NCI-H510A treated with DMSO at 0.1 percent for 48 hours (cell line): ENCODE measurements at regions not wholly inside any gene's neighbourhood (a gene's known extent, or its start where the extent isn't known, plus 50 kb on each side); places are given as distances from the start of the nearest gene placed in this dataset.
"Not testable (repeated sequence)": the region's sequence is repeated elsewhere in the genome, so short reads cannot be mapped to it uniquely, and the experiment has no call there.

ENCODE experiments used
- DNase-seq: peaks from one replicate; lab custom pipeline; 2025; lab: John Stamatoyannopoulos, UW

DNA sequence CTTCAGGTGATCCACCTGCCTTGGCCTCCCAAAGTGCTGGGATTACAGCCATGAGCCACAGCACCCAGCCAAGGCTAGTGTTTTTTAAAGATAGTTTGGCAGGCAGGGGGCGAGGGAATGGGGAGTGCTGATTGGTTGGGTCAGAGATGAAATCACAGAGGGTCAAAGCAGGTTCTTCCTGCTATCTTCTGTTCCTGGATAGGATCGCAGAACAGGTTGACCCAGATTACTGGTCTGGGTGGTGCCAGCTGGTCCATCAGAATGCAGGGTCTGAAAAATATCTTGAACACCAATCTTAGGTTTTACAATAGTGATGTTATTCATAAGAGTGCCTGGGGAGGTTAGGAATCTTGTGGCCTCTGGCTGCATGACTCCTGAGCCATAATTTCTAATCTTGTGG is 272.2 kb downstream of the CD83 start:
- not testable (repeated sequence) for DNase-seq

DNA sequence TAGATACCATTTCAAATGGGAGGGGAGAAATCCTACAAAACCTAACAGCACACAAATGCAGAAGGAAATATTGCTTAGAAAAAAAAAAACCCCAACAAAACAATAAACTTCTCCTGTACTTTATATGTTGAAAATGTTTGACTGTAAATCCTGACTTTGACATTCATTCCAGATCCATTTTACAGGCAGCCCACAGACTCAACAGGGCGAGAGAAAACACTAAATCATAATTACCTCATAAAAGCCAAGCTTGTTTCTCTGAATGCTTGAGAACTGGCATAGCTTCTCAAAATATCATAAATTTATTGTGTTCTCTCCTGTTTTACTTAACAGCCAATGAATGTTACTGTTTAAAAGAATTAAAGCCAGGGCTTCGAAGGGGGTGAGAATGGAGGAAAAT is 273.2 kb downstream of the CD83 start:
- DNase-seq, result no peak

DNA sequence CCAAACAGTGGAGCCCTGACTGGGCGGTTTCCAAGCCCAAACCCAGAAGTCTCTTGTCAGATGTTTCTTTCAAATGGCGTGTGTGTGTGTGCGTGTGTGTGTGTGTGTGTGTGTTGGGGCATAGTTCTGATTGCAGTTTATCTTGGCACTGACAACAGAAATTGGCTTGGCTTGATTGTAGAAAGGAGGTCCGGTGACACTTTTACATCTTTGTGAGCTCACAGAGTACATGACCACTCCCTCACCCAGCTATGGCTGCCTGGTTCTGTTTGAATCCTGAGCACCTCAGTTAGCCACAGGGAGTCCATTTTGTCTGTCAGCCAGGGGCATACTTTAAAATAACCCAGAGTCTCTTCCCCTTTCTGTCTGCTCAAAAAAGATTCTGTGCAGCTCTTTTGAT is 276.3 kb downstream of the CD83 start:
- no peak for DNase-seq

DNA sequence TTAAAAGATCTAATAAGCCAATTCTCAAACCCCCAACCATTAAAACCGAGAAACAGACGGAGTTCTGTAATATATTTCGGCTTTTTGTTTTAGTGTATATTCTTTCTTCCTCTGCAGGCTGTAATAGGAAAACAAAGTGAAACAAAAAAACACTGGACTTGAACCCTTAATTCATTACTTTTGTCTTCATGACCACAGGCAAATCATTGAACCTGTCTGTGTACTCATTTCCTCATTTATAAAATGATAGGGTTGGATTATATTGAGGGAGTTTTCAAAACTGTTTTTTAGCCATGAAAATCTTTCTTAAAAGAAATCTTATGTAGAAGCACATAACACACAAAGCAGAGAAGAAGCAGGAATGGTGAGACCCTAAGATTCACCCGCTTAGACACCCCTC is 278.8 kb downstream of the CD83 start:
- DNase-seq, result no peak

DNA sequence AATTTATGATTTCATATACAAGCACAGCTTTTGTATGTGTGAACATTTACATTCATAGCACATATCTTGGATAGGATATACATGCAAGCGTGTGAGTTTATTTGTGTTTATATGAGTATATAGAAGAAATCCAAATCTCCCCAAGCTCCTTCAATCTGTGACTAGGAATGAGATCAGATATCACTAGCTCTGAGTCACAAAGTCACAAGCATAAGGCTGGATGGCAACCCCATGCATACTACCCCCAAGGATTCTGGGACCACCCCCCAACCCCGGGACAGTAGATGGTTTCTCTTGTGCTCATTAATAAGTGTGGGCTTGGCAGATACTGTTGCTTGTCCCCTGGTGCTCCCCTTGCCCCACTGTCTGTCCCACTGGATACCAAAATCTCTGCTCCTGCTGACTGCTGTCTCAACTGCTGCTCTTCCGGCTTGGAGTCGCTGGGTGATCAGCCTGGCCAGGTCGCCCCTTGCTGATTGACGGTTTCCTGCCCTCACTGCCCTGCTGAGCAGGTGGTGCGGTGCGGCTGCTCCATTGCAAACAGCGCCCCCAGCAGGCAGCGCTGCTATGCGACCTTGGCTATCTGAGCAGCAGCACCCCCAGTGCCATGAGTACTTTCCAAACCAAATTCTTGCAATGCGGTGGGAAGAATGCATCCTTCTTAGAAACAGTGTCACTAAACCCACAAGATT is 279.4 kb downstream of the CD83 start:
- DNase-seq, result no peak

DNA sequence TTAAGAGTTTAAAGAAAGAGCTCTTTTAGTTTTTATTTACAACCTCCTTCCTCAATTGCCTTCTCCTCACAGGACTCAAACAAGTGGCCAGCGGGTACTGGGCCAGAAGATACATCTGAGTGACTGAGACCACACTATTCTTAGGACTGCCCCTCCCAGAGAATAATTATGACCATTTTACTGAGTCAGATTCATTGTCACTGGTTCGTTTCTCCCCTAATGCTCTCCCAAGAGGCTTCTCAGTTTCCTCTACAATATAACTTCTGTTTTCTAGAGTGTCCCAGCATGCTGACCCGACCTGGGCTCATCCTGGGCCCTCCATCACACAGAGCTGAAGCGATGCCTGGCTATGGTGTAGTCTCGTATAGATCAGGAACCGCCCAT is 279.9 kb downstream of the CD83 start:
- DNase-seq, result no peak

DNA sequence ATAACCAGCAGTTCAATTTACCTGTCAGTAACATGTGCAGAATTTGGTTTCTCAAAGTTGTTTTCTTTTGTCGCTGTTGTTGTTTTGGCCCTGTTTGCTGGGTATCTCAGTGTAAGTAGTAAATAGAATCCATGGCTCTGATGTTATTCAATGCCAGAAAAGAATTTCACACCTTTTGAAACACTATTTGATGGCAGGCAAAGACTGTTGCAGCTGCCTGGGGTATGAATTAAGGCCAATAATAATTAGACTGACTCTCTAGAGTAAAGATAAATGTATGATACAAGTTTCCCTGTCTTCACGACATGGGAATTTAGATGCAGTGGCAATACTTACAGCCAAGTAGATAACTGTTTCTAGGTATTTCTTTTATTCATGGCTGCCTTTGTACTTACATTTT is 281.4 kb downstream of the CD83 start:
- no peak for DNase-seq

DNA sequence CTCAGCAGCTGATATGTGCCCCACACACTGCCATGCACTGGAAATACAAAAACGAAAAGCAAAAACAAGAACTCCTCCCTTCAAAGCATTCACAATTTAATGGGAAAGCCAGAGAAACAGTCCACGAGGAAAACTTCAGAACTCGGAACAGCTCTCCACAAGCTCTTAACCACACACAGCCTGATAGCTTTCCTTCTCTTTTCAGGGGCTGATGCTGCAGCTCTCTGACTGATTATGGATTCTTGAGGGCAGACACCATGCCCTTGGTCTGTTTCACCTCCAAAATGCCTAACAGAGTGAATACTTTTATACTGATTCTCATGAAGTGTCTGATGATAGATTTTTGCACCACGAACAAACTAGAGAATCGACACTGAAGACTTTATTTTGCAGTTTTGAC is 282.1 kb downstream of the CD83 start:
- no peak for DNase-seq

DNA sequence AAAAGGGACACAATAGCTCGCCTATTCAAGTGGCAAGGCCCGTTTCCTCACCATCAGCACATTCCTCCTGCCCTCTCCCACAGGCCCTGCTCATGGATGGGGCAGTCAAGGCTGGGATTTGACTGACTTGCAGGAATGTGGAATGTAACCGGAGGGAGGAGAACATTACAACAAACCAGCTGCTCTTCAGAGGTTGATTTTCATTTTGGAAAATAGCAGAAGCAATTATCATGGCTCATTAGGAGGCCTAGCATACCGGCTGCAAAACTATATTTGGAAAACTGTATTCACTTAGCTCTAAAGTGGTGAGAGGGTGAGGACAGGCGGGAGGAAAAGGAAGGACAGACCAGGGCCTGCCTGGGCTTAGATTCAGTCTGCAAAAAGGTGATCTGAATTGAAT is 283.7 kb downstream of the CD83 start:
- no peak for DNase-seq

DNA sequence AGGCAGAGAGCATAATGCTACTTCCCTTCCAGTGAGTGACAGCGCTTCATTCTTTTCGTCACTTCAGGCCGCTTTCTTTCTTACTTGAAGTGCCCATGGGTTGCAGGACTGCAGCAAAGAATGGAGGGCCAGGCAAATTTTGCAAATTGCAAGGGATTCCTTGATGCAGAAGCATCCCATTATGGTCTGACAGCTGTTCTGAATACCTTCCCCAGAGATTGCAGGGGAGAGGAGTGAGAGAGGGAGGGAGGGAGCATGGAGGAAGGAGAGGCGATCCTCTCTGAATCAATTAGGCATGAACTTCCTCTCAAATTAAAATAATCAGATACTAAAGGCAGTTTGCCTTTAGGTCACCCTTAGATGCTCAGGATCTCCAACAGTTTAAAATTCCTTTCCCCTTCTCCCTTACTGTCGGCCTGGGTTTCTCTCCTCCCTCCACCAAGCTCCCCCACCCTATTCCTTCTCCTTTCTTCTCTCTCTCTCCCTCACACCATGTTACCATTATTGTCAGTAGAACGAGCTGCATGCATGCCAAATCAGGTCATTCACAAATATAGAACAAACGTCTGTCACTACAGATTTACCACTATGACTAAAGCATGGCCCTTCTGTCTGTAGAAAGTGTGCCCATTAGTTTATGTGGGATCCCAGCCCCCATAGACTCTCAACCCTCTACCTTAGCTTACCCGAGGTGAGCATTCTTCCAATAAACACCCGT is 289.2 kb downstream of the CD83 start:
- DNase-seq, result no peak

DNA sequence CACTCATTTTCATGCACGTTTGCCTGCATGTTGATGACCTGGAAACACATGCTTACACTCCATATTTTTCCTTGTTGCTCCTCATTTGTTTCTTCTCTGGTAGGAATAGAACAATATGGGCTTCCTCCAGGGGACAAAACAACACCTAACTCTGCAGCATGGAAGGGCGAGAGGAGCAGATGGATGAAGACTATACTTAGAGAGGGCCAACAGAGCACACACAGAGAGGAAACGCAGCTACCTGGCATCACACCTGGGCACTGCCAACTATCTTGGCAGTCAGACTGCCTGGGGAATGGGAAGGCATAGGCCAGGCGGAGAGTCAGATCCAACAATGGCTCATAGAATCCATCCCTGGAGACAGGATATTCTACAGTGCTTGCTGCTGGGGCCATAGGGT is 290.9 kb downstream of the CD83 start:
- DNase-seq, result no peak

DNA sequence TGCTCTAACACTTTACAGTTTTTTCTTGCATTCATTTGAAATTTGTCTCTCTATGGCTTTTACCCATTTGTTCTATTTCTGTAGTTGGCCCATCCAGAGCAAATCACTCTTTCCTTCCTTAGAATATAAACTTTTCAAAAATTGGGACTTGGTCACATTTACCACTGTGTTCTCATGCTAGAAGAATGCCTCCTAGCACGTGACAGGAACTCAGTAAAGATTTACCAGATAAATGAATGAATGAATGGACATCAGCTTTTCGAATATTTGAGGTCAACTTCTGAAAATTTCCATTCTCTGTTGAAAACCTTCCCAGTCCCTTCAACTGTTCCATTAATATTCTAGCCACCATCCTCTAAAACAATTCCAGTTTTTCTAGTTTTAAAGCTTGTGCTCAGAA is 294.5 kb downstream of the CD83 start:
- DNase-seq, result no peak

DNA sequence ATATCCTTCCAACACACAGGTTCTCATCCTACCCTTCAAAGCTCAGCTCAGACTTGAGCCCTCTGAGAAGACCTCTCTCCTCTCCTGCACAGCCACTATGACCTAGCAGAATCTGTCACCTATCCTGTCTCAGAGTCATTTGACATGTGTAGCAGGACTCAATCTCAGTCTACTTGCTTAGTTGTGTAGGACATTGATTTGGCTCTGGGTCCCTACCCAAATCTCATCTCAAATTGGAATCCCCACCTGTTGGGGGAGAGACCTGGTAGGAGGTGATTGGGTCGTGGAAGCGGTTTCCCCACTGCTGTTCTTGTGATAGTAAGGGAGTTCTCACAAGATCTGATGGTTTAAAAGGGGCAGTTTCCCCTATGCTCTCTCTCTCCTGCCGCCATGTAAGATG is 297.9 kb downstream of the CD83 start:
- no peak for DNase-seq

DNA sequence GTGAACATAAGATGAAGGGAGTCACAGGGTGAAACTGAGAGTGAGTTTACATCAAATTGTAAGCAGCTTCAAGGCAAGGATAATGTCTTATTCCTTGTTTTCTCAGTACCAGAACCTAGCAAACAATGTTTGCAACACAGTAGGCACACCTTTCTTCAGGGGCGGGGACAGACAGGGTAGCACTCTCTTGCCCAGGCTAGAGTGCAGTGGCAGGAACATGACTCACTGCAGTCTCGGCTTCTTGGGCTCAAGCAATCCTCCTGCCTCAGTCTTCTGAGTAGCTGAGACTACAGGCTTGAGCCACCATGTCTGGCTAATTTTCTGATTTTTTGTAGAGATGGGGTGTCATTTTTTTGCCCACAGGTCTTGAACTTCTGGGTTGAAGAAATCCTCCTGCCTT is 299.8 kb downstream of the CD83 start:
- DNase-seq, result no peak

DNA sequence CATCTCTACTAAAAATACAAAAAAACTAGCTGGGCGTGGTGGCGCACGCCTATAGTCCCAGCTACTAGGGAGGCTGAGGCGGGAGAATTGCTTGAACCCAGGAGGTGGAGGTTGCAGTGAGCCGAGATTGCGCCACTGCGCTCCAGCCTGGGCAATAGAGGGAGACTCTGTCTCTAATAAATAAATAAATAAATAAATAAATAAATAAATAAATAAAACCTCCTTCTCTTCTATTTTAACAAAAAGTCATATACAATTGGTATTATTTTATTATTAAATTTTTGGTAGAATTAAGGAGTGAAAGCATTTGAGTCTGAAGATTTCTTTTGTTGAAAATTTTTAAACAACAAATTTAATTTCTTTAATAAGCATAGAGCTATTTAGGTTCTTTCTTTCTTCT is 301.7 kb downstream of the CD83 start:
- DNase-seq, result not testable (repeated sequence)

DNA sequence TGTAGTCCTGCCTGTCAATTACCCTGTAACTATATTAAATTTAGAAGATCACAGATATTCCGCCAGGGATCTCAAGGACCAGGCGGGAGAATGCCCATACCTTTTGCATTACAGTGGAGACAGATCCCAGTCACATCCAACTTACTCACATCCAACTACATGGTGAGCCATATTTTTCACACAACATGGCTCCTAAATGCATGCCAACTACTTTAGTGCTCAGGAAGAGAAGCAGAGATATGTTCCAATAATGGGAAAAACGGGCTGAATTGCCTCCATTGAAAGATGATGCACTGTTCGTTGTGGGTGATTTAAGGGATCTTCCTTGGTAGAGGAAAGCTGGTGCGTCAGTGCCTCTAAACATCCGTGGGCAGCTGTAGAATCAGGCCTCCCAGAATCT is 304.5 kb downstream of the CD83 start:
- no peak for DNase-seq

DNA sequence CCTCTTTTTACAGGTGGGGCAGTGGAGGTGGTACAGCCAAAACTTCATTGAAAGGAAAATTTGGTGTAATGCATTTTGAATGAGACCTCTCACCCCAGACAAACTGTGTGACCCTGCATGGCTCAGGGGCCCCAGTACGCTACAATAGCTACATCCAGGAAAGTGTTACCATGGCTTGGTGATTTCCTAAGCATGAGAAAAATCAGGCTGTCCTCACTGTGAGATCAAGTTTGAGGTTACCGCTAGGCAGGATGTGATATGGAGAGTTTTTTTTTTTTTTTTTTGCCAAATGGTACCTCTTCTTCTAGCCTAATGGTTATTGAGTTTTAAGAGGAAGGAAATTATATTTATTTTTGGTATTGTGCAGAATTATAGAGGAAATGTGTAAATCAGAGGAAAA is 305.3 kb downstream of the CD83 start:
- DNase-seq, result no peak

DNA sequence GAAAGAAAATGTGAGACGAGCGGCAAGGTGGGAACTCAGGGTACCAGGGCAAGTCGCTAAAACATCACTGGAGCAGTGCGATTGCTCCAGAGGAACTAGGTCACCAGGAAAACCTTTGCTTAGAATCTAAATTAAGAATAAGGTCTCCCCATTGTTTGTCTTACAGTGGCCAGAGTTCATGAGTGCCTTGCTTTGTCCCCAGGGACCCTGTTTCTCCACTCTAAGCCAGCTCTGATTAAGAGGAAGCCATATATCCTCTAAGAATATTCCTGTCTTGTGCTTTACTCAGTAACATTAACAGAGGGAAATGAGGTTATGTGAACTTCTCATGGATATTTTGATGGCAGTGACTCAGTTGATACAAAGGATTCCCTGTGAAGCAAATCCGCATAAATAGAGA is 305.8 kb downstream of the CD83 start:
- DNase-seq, result no peak

DNA sequence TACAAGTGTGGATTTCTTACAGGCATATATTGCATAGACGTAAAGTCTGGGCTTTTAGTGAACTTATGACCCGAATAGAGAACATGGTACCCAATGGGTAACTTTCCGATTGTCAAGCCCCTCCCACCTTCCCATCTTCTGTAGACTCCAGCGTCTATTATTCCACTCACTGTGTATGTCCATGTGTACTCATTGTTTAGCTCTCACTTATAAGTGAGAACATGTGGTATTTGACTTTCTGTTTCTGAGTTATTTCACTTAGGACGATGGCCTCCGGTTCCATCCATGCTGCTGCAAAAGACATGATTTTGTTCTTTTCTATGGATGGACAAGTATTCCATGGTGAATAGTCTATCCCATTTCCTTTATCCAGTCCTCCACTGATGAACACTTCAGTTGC is 306.4 kb downstream of the CD83 start:
- no peak for DNase-seq

DNA sequence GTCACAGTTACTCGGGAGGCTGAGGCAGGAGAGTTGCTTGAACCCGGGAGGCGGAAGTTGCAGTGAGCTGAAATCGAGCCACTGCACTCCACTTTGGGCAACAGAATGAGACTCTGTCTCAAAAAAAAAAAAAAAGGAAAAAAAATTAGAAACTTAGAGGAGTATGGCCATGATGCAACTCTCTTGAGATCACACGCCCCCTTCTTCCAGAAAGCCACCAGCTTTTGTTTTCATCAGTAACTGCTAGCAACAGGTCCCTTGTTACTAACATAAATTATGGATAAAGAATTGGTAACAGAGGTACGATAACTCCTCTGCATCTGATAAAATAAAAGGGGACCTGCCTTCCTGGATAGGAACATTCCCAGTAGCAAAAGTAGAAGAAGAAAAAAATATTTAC is 308.2 kb downstream of the CD83 start:
- DNase-seq, result no peak

DNA sequence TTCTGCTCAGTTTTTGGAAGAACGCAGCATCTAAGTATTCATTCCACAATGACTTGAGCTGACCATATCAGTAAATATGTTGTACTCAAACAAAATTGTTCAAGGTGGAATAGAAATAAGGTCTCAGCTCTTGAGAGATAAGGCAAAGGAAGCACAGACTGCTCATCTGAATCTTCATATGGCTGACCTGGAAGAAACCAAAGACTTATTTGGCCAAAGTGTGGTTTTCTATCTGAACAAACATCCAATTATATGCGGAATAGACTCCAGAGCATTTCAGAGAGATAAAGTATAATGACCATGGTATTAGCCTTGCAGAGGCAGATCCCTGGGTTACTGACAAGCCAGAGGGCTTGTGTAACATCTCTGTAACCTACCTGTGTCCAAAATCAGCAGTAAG is 308.7 kb downstream of the CD83 start:
- no peak for DNase-seq

DNA sequence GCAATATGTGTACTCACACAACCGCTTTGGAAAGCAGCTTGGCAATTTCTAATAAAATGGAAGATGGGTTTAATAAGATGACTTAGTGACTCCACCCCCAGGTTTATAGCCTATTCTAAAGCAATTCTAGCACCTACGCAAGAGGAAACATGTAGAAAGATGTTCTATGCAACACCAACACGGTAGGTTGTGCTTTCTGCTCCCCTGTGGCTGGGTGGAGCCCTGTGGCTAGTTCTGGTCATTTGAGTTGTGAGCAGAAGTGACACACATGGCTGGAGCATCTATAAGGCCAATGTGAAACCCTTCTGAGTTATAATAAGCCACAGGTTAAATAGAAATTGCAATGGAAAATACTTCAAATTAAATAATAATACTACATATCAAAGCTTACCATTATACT is 310.7 kb downstream of the CD83 start:
- DNase-seq, result no peak

DNA sequence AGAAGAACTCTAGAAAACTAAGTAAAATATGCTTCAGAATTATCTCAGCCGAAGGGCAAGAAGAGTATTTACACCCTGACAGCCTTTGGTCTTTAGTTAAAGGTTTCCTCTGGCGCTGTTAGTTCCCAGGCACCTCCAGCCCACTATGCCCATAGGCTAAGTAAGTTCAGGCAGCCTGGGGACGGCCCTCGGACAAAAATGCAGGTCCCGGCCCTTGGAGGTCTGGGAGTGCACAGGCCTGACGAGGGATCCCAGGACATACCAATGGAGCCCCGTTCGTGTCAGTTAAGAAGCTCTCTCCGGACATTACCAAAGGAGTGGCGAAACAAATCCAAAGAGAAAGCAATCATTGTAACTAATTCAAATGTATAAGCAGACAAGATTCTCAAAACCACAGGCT is 311.8 kb downstream of the CD83 start:
- no peak for DNase-seq

DNA sequence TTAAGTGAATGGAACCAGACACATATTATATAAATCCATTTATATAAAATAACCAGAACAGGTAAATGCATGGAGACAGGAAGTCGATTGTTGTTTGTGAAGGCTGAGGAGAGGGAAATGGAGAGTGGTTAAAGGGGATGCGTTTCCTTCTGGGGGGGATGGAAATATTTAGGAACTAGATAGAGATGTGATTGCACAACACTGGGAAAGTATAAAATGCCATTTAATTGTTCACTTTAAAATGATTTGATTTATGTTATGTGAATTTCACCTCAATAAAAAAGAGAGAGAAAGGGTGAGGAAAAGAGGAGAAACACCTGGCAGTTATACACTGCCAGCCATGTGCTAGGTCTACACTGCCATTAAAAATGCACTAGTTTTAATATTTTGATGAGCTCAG is 312.6 kb downstream of the CD83 start:
- DNase-seq, result no peak
